ENCODE measurements at regions not wholly inside any gene's neighbourhood (a gene's known extent, or its start where the extent isn't known, plus 50 kb on each side); places are given as distances from the start of the nearest gene placed in this dataset.

DNA sequence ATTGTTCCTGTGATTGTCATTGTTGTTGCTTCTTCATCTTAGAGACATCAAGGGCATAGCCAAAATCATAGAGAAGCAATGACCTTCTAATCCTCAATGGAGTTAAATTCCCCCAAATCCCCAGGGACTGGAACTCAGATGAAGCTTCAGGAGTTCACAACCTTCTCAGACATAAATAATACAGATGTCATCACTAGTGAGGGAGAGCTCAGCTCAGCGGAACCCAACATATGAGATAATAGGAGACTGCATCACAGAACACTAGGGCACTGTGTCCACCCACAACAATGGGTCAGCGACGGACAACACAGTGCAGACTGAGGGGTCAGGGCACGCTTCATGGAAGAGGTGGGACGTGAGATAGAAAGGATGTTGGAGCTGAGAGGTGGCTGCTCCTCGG lies 1290.4 kb upstream of the TMEM132C start:
- TF ChIP-seq, protein P1, sequence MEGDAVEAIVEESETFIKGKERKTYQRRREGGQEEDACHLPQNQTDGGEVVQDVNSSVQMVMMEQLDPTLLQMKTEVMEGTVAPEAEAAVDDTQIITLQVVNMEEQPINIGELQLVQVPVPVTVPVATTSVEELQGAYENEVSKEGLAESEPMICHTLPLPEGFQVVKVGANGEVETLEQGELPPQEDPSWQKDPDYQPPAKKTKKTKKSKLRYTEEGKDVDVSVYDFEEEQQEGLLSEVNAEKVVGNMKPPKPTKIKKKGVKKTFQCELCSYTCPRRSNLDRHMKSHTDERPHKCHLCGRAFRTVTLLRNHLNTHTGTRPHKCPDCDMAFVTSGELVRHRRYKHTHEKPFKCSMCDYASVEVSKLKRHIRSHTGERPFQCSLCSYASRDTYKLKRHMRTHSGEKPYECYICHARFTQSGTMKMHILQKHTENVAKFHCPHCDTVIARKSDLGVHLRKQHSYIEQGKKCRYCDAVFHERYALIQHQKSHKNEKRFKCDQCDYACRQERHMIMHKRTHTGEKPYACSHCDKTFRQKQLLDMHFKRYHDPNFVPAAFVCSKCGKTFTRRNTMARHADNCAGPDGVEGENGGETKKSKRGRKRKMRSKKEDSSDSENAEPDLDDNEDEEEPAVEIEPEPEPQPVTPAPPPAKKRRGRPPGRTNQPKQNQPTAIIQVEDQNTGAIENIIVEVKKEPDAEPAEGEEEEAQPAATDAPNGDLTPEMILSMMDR (IDR thresholded peaks at IDR 0.05; ENCODE audit: poor library complexity, severe bottlenecking): no peak
- no peak for TF ChIP-seq POLR2AphosphoS5 (IDR thresholded peaks at IDR 0.05)
- no peak for TF ChIP-seq RAD21 (conservative IDR thresholded peaks at IDR 0.05)
- TF ChIP-seq EZH2 (IDR thresholded peaks at IDR 0.05; ENCODE audit: borderline replicate concordance, insufficient read depth, low read length, poor library complexity, severe bottlenecking): no peak
- no peak for TF ChIP-seq SMC3 (conservative IDR thresholded peaks at IDR 0.05; ENCODE audit: poor library complexity)
- no peak for TF ChIP-seq EP300 (conservative IDR thresholded peaks at IDR 0.05; ENCODE audit: poor library complexity, severe bottlenecking)
- TF ChIP-seq MXI1 (conservative IDR thresholded peaks at IDR 0.05; ENCODE audit: poor library complexity, severe bottlenecking): no peak
- TF ChIP-seq TAF1 (IDR thresholded peaks at IDR 0.05; ENCODE audit: low read depth): no peak
